DMS114 treated with DMSO at 0.1 percent for 48 hours (cell line): ENCODE measurements at regions not wholly inside any gene's neighbourhood (a gene's known extent, or its start where the extent isn't known, plus 50 kb on each side); places are given as distances from the start of the nearest gene placed in this dataset.

Source experiments
- DNase-seq: peaks from one replicate; lab custom pipeline; 2025; ENCODE audit not compliant: unreplicated experiment; lab: John Stamatoyannopoulos, UW

GRCh38 chr17:69761767-69762321, 313.2 kb upstream of the KCNJ16 start:
- DNase-seq, result no peak

DNA sequence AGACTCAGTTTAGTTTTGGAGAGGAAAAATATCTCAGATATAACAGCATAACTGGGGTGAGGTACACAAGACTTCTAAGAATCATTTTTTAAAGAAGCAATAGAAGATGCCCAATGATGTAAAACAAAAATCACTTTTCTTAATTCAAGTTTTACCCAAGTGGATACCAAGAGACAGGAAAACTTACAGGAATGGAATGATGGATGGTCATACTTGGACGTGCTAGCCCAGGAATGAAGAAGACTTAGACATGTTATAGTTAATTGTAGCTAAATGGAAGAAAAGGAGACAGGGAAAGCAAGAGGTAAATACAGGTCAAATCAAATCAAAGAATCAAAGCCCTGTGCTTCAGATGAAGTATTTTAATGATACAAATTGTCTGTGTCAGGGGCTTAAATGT, 312.7 kb upstream of the KCNJ16 start:
- no peak for DNase-seq

GRCh38 chr17:69762766-69763165, 312.3 kb upstream of the KCNJ16 start:
- DNase-seq, result no peak

GRCh38 chr17:69763503-69763902, 311.5 kb upstream of the KCNJ16 start:
- no peak for DNase-seq

DNA sequence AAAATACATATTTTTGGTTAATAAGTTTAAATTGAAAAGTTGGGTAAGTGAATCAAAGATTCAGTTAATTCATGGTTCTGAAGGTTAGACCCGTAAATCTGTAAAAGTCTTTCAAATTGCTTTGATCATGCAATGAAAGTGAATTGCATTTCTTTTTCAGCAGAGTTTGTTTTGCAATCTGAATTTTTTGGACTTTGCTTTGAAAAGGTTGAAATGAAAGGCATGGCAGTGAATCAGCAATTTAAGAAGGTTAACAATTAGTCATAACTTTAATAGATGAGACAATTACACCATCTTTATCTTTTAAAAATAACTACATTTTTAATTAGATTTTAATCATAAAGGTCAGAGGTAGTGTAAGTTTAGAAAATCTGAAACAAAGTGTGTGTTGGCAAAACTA, 310.9 kb upstream of the KCNJ16 start:
- no peak for DNase-seq

DNA sequence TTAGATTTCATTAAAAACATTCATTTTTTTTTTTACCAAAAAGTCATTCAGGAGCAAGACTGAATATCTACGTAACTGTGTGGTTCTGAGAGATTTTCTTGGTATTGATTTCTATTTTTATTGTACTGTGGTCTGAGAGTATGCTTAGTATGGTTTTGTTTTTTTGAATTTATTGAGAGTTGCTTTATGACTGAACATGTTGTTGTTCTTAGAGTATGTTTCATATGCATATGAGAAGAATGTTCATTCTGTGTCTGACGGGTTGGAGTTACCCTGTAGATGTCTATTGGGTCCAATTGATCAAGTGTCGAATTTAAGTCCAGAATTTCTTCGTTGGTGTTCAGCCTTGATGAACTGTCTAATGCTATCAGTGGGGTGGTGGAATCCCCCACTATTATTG, 306.0 kb upstream of the KCNJ16 start:
- DNase-seq, result no peak

GRCh38 chr17:69773081-69773480, 301.9 kb upstream of the KCNJ16 start:
- DNase-seq, result no peak

DNA sequence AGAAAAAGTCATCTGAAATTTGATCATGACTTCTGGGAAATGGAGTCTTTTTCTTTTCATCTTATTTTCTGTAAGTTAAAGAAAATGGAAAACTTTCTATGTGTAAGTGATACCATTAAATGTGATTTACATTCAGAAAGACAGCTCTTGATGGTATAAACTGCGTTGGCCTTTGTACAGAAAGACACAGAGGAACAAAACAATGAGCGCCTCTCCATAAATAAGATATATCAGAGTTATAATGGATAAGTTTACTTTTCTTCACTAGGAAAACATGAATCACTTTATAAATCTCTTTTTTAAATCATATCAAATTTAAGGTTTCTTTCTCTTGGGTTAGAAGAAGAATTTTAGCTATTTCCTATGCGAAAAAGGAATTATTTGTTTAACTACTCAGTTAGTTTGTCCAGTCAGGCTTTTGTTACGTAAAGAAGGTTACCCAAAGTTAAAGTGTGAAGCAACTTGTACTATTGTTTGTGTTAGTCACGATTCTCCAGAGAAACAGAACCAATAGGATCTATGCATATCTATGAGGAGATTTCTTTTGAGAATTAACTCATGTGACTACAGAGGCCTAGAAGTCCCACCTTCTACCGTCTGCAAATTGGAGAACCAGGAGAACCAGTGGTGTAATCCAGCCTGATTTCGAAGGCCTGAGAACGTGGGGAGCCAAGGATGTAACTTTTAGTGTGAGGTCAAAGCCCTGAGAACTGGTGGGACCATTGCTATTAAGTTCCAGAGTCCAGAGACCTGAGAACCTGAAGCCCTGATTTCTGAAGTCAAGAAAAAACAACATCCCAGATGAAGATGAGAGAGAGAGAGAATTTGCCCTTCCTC, 295.4 kb upstream of the KCNJ16 start:
- no peak for DNase-seq

DNA sequence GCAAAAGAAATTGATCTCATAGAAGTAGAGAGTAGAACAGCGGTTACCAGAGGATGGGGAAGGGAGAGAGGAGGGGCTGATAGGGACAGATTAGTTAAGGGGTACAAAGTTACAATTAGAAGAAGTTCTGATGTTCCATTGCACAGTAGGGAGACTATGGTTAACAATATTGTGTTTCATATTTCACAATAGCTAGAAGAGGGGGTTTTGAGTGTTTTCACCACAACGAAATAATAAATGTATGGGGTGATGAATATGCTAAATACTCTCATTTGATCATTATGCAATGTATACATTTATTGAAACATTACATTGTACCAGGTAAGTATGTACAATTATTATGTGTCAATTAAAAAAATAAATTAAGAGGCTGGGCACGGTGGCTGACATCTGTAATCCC, 291.2 kb upstream of the KCNJ16 start:
- DNase-seq, result no peak

GRCh38 chr17:69788957-69789356, 286.1 kb upstream of the KCNJ16 start:
- no peak for DNase-seq

GRCh38 chr17:69796078-69796477, 278.9 kb upstream of the KCNJ16 start:
- no peak for DNase-seq

DNA sequence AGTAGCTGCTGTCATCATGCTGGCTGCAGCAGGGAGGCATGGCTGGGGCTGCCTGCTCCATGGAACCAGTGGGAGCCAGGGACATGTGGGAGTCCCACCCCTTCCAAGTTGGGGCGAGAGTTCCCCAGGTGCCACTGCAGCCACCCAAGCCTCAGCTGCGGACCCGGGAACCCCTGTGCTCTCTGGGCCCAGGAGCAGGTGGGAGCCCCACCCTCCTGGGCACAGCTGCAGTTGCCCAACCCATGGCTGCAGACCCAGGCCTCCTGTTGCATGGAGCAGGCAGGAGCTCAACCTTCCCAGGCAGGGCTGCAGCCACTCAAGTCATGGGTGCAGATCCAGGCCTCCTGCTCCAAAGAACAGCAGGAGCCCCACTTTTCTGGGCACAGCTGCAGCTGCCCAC, 274.2 kb upstream of the KCNJ16 start:
- no peak for DNase-seq

GRCh38 chr17:69801368-69801767, 273.7 kb upstream of the KCNJ16 start:
- DNase-seq, result no peak

- no peak for DNase-seq
Observed at GRCh38 chr17:69802045-69802740, 272.8 kb upstream of the KCNJ16 start.

DNA sequence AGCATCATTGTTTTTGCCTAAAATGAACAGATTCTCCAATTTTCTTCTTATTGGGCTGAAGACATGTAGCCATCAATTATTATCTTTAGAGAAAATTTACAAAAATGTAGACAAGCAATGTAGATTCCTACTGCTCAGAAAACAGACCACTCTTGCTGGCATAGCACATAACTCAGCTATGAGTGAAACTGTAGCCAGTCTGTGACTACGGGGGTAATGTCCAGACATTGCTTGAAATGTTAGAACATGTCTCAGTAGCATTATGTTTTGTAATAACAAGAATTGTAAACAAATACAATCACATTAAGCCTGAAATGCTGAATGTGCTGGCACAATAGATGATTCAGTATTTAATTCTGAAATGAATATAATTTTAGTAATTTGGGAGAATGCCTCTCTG, 265.7 kb upstream of the KCNJ16 start:
- DNase-seq, result no peak

- no peak for DNase-seq
Observed at GRCh38 chr17:69810326-69810965, 264.6 kb upstream of the KCNJ16 start.

DNA sequence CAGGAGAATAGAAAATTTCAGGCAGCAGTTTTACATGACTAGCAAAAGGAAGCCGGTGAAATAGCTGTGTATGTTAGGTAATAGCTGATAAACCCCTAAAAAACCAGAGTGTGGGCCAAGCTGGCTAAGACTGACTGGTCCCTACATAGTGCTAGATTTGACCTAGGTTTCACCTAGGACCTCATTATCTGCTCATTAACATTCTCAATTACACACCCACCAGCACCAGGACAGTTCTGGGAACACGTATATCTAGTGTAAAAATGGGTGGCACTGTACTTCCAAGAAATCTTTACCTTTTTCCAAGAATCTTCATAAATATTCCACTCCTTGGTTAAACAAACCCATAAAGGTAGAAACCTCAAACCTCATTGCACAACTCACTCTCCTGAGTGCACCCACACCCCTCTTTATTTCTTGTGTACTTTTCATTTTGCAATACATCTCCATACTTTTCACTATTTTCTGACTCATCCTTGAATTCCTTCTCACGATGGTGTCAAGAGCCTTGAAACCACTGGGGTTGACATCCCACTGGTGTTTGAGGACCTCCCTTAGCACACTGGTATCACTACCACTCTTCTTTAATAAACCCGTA, 262.7 kb upstream of the KCNJ16 start:
- no peak for DNase-seq

DNA sequence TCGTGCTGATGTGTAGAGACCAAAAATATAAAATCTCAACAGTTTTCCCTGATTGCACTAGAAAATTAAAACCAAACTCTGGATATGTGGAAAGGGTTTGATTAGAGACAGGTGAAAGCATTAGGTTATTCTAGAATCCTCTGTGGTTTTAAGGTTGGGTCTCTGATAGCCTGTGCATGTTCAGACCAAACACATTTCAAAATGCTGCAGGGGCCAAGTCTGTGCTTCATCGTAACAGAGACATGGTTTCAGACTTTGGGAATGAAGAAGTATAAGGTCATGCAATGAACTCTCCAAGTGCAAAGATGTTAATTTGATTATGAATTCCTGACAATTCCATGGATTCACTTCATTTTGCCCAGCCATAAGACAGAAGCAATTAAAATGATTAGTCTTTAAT, 261.0 kb upstream of the KCNJ16 start:
- no peak for DNase-seq

DNA sequence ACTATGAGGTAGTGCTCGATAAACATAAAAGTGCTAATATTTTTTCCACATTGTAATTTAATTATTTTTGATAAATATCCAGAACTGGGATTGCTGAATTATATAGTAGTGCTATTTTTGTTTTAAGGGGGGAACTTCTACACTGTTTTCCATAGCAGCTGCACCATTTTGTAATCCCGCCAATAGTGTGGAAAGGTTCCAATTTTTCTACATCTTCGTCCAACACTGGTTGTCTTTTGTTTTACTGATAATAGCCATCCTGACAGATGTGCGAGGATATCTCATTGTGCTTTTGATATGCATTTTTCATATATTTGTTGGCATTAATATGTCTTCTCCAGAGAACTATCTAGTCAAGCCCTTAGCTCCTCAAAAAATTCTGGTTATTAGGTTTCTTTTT, 259.6 kb upstream of the KCNJ16 start:
- no peak for DNase-seq

DNA sequence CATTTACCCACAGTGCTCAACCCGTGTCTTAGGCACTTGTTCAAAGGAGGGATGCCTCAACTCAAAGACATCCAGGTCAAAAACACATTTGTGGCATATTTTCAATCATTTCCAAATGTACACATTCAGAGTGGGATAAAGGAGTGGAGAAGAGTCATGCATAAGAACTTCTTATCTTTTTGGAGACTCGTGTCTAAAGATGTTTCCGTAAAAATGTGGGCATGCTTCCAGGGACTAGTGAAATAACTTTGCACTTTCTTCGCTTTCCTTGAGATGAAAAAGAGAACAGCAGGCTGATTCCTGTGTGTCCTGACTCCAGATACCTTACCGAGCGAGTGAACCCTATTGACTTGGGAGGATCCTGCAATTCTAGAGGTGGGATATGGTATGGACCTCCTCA, 256.6 kb upstream of the KCNJ16 start:
- DNase-seq, result no peak

DNA sequence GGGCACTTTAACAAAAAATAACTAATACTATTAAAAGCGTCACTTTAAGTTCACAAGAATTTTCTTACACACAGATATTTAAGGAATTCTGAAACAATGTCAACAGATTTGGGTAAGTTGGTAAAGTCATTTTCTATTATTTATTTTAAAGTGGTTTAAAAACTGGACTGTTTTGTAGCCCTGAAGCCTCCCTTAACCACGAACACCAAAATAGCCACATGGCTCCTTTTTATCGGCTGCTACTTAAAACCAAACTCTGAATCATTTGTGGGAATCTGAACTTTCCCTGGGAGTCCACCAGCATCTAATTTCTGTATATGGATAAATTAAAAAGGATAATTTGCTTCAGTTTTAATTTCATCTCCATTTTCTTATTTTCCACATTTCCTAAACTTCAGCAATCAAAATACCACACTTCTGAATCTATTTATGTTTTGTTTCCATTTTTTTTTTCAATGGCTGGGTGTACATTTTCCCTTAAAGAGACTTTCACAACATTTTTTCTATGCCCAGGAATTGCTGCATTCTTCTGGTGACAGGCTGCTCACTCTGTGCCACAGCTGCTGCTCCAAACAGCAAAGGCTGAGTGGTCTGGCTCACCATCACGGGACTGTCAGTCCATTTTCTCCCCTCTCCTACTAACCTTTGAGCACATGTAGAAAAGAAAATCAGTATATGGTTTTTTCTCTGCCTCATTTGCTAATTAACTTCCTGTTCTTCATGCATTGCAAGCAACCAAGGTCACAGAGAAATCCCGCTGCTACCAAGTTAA, 255.5 kb upstream of the KCNJ16 start:
- DNase-seq, result no peak
